COR-L47 (cell line): ENCODE measurements at regions not wholly inside any gene's neighbourhood (a gene's known extent, or its start where the extent isn't known, plus 50 kb on each side); places are given as distances from the start of the nearest gene placed in this dataset.
"Not testable (repeated sequence)": the region's sequence is repeated elsewhere in the genome, so short reads cannot be mapped to it uniquely, and the experiment has no call there.

ENCODE experiments used
- DNase-seq: peaks from one replicate; lab custom pipeline; 2025; lab: John Stamatoyannopoulos, UW

DNA sequence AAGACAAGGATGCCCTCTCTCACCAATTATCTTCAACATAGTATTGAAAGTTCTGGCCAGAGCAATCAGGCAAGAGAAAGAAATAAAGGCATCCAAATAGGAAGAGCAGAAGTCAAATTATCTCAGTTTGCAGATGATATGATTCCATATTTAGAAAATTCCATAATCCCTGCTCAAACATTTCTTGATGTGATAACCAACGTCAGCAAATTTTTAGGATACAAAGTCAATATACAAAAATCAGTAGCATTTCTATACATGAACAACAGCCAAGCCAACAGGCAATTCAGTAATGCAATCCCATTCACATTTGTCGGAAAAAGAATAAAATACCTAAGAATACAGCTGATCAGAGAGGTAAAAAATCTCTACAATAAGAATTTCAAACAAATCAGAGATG lies 969.7 kb upstream of the USP15 start:
- no peak for DNase-seq

DNA sequence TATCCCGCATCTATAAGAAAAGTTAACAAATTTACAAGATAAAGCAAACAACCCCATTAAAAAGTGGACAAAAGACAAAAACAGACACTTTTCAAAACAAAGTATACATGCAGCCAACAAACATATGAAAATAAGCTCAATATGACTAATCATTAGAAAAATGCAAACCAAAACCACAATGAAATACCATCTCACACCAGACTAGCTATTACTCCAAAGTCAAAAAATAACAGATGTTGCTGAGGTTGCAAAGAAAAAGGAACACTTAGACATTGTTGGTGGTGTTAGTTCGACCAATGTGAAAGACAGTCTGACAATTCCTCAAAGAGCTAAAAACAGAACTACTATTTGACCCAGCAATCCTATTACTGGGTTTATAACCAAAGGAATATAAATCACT lies 968.6 kb upstream of the USP15 start:
- DNase-seq = no peak

DNA sequence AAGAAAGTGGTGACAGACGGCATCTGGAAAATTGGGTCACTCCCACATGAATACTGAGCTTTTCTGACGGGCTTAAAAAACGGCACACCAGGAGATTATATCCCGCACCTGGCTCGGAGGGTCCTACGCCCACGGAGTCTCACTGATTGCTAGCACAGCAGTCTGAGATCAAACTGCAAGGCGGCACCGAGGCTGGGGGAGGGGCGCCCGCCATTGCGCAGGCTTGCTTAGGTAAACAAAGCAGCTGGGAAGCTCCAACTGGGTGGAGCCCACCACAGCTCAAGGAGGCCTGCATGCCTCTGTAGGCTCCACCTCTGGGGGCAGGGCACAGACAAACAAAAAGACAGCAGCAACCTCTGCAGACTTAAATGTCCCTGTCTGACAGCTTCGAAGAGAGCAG lies 966.2 kb upstream of the USP15 start:
- not testable (repeated sequence) for DNase-seq

DNA sequence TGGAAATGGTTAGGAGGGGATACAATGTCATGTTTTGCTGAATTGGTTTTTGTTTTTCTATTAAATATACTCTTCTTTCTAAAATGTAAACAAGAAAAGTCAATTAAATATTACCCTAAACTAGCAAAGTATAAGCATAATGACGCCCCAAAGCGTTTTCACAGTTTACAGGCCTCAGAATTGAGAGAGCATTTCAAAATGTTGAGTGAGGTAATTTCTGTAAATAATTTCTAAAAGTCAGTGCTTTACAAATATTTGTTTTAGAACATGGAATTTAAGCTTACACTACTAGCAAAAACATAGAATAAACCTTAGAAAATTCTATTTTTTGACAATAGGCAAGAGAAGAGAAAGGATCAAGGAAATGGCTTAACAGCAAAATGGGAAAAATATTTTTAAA lies 958.4 kb upstream of the USP15 start:
- no peak for DNase-seq

DNA sequence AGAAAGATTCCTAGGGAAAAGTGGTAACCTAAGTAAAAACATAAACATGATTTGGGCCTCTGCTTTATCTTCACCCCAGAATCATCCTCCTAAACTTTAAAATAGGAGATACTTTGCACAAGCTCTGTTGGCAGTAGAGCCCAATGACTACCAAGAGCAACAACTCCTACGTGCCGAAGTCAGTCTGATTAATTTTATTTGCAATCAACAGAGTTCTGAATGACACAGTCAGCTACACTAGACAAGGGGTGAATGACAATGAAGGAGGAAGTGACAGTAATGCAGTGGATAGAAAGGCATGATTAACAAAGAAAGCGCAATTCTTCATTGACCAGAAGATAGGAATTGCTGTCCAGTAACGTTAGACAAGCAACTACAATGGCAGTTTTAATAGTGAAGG lies 957.9 kb upstream of the USP15 start:
- DNase-seq = no peak

DNA sequence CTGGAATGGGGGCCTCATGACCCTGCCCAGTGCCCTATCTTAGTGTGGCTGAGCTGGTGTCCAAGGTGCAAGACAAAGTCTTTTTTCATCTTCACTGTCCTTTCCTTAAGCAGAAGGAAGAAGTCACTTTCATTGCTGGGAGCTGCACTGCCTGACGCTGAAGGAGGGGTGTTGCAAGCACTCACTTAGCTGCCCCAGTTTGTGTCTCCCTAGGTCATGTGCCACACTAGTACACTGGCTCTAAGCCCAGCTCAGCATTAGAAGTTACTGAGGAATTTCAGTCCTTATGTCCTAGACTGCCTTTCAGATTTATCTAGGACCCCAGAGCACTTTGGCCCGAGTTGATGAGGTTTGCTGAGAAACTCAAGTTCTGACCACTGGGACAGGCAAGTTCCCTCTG lies 952.0 kb upstream of the USP15 start:
- no peak for DNase-seq

DNA sequence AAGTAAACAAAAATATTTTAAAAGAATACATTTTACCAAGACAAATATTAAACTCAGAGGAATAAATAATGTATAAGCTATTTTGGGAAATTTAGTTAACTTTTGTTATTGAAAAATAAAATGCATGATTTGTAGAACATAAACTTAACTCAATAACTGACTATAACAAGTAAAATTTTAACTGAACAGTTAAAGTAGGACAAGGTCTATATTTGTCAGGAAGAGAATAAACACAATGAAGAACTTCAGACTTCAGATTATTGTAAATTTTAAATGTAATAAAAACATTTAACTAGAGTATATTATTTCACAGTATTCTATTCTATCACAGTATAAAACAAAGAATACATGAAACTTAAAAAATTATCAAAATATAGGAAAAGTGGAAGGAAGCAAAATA lies 948.8 kb upstream of the USP15 start:
- DNase-seq = no peak

DNA sequence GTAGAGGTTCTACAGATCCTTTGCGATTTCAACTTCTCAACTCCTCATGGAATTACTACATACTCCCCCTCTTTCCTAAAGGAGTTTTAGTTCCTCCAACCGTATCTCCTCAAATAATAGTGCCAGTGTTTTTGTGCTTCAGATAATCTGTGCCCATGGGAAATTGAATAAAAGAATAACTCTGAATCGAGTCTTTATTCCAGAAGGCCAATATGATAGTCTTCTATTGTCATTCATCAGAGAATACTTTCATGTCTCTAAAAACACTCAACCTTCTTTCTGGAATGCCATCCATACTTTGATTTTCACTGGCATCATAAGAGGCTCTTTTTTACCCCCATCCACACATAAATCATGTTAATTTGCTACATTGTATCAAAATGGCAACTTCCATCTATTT lies 911.3 kb upstream of the USP15 start:
- no peak for DNase-seq

DNA sequence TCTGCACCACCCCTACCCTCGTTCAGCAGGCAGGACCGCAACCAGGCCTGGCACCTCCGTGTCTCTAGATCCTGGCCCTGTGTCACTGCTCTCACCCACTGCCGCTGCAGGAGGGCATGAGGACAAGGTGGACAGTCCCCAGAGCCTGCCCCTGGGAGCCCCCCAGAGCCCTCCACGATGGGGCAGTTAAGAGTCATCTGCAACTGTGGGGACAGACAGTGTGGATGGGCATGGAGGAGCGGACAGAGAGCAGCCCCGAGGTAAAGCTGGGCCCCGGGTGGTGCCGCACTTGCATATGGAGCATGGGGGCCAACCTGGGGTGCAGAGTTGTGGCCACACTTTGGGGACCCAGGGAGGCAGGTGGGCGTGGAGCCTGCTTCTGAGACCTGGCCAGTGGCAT lies 905.1 kb upstream of the USP15 start:
- DNase-seq = no peak

DNA sequence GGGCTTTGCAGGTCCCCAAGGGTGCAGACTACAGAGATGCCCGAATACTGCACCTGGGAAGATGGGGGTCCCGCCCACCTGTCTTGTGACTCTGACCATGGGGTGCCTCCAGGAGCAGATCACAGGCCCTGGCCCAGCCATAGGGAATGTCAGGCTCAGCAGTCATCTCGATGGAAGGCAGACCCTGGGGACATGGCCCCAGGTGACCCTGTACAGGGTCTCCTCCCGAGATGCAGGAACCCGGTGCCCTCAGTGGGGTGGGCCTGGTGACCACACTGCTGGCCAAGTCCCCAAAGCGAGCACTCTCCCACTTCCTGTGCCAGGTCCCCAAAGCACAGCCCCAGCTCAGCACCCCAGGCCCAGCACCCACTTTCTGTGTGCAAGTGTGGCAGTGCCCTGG lies 903.7 kb upstream of the USP15 start:
- DNase-seq = no peak

DNA sequence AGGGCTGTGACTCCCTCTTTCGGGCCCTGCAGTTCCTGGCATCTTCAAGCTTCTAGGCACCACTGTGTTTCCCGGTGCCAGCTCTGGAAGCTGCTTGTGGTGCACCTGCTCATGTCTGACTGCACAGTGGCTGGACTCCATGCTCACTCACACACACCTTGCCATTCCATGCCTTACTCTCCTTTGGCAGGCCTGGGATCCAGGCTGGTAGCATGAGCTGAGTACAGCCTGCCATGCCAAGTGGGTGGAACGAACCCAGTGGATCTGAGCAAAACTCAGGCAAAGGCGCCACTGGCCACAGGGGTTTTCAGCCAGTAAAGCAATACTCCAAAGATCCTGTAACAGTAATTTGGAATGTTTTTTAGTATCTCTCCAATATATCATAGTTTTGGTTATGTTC lies 902.7 kb upstream of the USP15 start:
- no peak for DNase-seq

DNA sequence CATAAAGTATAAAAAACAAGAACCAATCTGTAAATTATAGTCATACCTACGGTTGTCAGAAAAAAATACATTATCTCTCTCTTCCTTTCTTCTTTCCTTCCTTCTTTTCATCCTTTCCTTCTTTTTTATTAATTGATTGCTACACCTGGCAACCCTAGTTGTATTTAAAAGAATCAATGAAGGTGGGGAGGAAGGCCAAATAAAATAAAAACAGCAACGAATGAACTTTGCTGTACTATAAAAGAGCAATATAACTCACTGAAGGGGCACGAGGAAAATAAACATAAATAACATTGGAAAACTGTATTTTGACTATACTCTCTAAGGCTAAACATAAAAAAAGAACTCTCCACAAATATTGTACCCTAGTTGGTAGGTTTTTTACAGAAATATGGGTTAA lies 898.2 kb upstream of the USP15 start:
- DNase-seq = no peak

DNA sequence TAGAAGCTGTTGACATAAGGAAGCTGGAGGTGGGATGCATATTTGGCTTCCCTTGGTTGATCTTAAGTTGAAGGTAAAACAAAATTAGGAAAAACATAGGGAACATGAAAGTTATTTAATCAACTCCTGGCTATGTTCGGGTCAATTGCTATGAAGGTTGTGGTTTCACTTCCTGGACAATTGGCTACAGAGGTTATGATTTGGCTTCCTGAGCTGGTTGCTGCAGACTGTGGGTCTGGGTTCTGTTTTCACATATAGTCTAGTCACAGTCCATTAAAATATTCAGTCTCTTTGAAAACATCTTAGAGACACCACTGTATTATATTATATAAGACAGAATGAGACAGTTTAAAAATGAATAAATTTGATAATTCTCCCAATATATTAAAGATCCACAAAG lies 895.2 kb upstream of the USP15 start:
- DNase-seq = no peak

DNA sequence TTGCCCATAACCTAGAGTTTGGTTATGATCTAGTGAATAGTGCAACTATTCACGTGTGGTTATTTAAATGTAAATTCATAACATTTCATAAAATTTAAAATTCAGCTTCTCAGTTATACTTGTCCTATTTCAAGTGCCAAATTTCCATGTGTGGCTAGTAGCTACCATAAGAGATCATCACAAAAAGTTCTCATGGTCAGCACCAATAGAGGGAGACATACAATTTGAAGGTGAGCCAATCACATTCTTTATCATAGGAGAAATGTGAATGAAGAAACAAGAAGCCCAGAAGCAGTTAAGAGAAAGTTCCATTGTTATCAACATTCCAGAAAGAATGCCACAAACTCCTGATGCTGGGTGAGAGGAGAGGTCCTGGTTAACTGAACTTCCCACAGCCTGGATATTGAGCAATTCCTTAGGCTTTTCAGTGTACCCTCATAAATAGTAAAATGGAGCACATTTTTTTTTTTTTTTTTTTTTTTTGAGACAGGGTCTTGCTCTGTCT lies 892.9 kb upstream of the USP15 start:
- no peak for DNase-seq

DNA sequence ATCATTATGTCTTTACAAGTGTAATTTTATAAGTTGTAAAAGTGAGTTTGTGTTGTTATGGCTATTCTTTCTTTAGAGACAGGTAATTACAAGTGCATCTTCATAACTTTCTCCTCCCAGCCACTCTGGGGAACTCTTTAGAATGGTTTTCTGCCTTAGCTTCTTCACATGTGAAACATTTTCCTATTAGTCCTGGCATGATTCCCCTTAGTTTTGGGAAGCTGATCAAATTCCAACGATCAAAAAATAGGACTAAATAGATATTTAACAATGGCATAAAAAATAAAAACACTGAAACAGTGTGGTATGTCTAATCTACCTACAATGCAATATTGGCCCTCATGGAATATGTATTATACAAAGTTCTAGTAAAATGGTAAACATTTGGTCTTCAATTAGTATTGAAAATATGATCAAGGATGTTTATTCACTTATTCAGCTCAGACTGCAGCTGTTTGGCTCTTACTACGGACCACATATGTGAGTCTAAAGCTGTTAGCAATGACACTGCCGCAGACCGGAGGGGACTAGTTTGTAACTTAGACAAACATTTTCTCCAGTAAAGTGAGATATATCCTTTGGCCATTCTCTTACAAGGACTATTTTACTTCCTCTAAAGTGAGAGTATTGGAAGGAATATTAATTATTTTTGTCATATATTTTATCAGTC lies 890.8 kb upstream of the USP15 start:
- DNase-seq = no peak

DNA sequence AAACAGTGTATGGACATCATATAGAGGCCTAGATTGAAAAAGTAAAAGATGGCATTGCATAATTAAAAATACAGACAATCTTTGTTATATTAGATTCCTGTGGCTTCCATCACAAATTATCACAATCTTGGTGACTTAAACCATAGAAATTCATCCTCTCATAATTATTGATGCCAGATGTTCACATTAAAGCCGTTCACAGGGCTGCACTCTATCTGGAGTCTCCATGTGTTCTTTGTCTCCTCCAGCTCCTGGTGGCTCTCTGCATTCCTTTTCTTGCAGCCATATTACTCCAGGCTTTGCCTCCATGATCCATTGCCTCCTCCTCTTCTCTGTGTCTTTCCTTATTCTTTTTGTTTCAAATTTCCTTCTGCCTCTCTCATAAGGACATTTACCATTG lies 875.7 kb upstream of the USP15 start:
- DNase-seq = no peak

DNA sequence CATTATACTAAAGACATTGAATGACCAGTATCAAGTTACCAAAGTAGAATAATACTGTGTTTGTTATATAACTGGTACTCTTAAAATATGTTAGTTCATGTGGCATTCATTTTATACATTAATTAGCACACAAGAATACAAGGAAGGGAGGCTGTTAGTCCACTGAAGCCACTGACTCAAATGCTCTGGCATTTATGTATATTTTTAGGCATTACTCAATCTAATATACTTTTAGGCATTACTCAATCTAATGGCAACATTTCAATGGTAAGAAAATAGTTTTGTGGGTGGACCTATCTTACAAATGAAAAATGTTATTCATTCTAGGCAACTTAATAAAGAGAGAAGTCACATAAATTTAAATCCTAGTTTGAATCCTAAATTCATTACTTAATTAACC lies 874.4 kb upstream of the USP15 start:
- DNase-seq = no peak

DNA sequence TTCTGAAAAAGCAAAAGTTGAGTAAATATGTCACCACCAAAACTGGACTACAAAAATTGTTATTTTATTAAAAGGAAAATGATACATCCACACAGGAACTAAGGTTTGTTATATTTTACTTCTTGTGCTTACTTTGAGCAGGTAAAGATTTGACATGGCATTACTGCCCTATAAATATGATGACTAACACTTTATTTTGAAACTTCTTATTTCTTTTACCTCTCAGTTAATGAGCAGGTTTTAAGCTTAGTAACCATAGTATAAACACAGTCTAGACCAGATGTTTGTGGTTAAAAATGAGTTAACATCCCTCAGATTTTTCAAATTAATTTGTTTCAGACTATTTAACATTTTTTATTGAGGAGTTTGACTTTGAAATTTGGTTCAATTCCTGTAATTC lies 862.5 kb upstream of the USP15 start:
- no peak for DNase-seq

DNA sequence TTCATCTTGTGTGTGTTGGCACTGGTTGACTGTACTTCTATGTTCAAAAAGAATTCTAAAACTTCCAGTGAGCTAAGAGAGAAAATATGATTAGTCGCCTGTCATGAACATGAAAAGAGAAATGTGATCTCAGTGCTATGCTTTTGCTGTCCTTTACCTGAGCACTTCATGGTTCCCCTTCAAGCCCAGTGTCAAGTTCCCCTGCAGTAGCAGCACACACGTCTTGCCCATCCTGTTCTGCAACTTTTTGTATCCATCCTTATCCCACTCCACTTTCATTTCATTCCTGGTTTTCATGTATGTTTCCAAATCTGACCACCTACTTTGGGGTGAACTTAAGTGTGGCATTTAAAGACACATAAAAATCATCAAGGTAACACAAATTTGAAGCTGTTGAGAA lies 848.0 kb upstream of the USP15 start:
- no peak for DNase-seq

DNA sequence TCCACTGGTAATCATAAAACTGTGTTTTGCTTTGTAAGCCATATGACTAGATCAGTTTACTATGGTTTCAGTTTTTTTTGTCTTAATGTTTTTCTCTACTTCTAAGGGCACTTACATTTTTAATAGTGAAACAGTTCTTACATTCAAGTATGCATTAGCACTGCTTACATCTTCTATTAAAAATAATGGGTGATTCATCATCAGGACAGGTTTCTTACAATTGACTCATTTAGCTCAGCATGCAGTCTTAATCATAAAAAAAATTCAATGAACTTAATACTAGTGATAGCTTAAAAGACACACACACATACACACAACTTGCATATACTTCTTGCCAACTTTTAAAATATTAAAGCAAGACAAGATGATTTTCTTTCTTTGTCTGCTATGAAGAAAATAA lies 845.7 kb upstream of the USP15 start:
- no peak for DNase-seq

DNA sequence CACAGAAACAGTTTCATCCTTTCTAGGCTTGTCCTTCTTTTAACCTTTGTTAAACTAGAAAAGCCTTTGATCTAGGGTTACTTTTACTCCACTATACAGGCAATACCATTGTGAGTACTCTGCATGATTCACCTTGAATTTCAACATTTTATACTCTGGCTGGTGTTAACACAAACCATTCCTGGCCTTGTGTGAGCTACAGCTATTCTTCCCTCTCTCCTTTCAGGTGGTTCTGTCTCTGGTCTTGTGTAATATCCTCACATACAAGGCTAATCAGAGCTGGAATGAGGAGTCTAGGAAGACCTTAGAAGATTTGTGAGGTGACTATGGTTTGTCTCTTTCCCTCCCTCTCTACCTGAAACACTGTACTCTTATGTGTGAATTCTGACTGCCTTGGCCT lies 837.4 kb upstream of the USP15 start:
- no peak for DNase-seq

DNA sequence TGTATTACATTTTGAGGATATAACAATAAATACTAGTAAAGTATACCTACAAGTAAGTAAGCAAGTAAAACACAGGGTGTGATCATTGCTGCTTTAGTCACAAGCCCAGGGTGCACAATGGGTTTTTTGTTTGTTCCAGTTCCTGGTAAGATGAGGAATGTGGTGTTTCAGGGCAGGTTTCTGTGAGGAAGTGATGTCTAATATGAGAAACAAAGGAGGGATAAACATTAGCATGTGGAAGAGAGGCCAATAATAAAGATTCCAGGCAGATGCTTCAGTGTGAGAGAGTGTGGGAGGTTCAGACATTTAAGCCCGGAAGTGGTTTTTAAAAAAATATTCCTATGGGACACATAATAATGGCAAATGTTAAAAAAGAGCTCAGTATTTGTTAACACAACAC lies 808.1 kb upstream of the USP15 start:
- no peak for DNase-seq

DNA sequence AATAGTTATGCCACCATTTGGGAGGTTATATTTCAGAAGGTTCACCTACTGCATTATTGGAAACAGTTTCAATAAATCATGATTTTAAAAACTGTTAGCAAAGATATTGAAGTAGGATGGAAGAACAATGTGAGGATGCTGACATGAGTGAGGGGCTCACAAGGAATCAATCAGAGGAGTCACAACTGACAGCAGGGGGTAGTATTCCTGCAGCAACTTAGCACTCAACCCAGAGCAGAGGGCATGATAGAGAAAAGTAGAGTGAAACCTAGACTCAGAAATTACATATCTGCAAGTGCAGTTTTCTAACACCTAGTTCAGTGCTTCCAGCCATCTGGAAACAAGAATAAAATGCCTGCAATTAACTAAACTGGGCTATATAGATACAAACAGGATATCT lies 772.5 kb upstream of the USP15 start:
- DNase-seq = no peak
